Stimulated activated naive CD8-positive, alpha-beta T cell treated with anti-CD3 and anti-CD28 coated beads, Interleukin-15, amount 100 ng/mL, for 72 hours (primary cell): ENCODE measurements at regions not wholly inside any gene's neighbourhood (a gene's known extent, or its start where the extent isn't known, plus 50 kb on each side); places are given as distances from the start of the nearest gene placed in this dataset.

Experiments
- ATAC-seq: fragments of 150-1000 bp; cut with Tn5 transposase; 2 replicates; pipeline ENCODE4 v1.10.0; 2021; ENCODE audit warnings: mild to moderate bottlenecking, moderate library complexity
- DNase-seq, 2 donors: peaks; one replicate each; pipeline ENCODE4 v3.0.0; 2021 to 2022
- H3K27ac Mint-ChIP-seq, 2 donors: one replicate each; pipeline ENCODE4 v1.8.0; 2022; ENCODE audit warnings: mild to moderate bottlenecking in 2 of 2, mixed read lengths in 2 of 2, moderate library complexity in 2 of 2
- H3K27me3 Mint-ChIP-seq: one replicate; pipeline ENCODE4 v1.8.0; 2022; ENCODE audit warnings: mixed read lengths
- H3K4me1 Mint-ChIP-seq: one replicate; pipeline ENCODE4 v1.8.0; 2022; ENCODE audit warnings: mild to moderate bottlenecking, mixed read lengths
- H3K4me3 Mint-ChIP-seq, 2 donors: one replicate each; pipeline ENCODE4 v1.8.0; 2022; ENCODE audit warnings: mild to moderate bottlenecking in 2 of 2, mixed read lengths in 2 of 2, moderate library complexity in 1 of 2
- H3K9me3 Mint-ChIP-seq, 2 donors: one replicate each; pipeline ENCODE4 v1.8.0; 2022; ENCODE audit warnings: mixed read lengths in 2 of 2

GRCh38 chr3:190252080-190252479, 70.2 kb downstream of the CLDN1 start:
- ATAC-seq (no peak), DNase-seq (no peak)
- Mint-ChIP-seq H3K4me1 (no peaks in the 10 kb centered on the region), H3K9me3 (peaks cover 6 to 21% of the 10 kb centered on the region in 2 donors), H3K27me3 (peaks cover 7% of the 10 kb centered on the region), H3K27ac (no peak overlapping the region), H3K4me3 (no peak overlapping the region)

- no peak for ATAC-seq
- Mint-ChIP-seq H3K4me1 (no peaks in the 10 kb centered on the region), H3K27me3 (peaks cover 7% of the 10 kb centered on the region), H3K27ac (no peak overlapping the region), H3K9me3 (peaks cover 19 to 47% of the 10 kb centered on the region in 2 donors), H3K4me3 (no peak overlapping the region)
- no peak for DNase-seq
These were observed 72.8 kb downstream of the CLDN1 start for GRCh38 chr3:190249414-190249813.

- no peak for ATAC-seq
- peak overlapping the region in 1 of 2 donors; percentile 2 for H3K27ac Mint-ChIP-seq
These were observed 80.1 kb downstream of the CLDN1 start for GRCh38 chr3:190242147-190242546.

GRCh38 chr3:190239325-190239724, 82.9 kb downstream of the CLDN1 start:
- H3K9me3 Mint-ChIP-seq, result peaks cover 12 to 48% of the 10 kb centered on the region in 2 donors
- no peaks in the 10 kb centered on the region for H3K4me1 Mint-ChIP-seq
- DNase-seq (no peak), ATAC-seq (no peak)
- no peak overlapping the region for H3K4me3 Mint-ChIP-seq
- H3K27ac Mint-ChIP-seq, result no peak overlapping the region
- peaks cover 14% of the 10 kb centered on the region for H3K27me3 Mint-ChIP-seq

More at GRCh38 chr3:190242147-190242546, 80.1 kb downstream of the CLDN1 start:
- peaks cover 26 to 76% of the 10 kb centered on the region in 2 donors for H3K9me3 Mint-ChIP-seq
- H3K4me3 Mint-ChIP-seq, result no peak overlapping the region
- H3K4me1 Mint-ChIP-seq, result no peaks in the 10 kb centered on the region
- H3K27me3 Mint-ChIP-seq, result peaks cover 5% of the 10 kb centered on the region
- no peak for DNase-seq

- Mint-ChIP-seq H3K27me3 (peaks cover 18% of the 10 kb centered on the region), H3K4me3 (no peak overlapping the region), H3K9me3 (peaks cover 12 to 48% of the 10 kb centered on the region in 2 donors), H3K4me1 (no peaks in the 10 kb centered on the region), H3K27ac (no peak overlapping the region)
- ATAC-seq (no peak), DNase-seq (no peak)
These were observed 83.4 kb downstream of the CLDN1 start for GRCh38 chr3:190238871-190239270.

- no peak overlapping the region for H3K27ac Mint-ChIP-seq
- no peak overlapping the region for H3K4me3 Mint-ChIP-seq
These were observed 87.6 kb downstream of the CLDN1 start for GRCh38 chr3:190234621-190235020.

GRCh38 chr3:190229632-190230424, 92.4 kb downstream of the CLDN1 start:
- ATAC-seq (no peak), DNase-seq (no peak)
- Mint-ChIP-seq H3K4me1 (peaks cover 5% of the 10 kb centered on the region), H3K27ac (no peak overlapping the region), H3K9me3 (no peaks in the 10 kb centered on the region), H3K27me3 (peaks cover 40% of the 10 kb centered on the region), H3K4me3 (no peak overlapping the region)

More at GRCh38 chr3:190234621-190235020, 87.6 kb downstream of the CLDN1 start:
- no peak for DNase-seq
- Mint-ChIP-seq H3K4me1 (peaks cover 5% of the 10 kb centered on the region), H3K27me3 (peaks cover 37% of the 10 kb centered on the region), H3K9me3 (peaks cover 3 to 12% of the 10 kb centered on the region in 2 donors)
- no peak for ATAC-seq

- Mint-ChIP-seq H3K4me1 (peaks cover 4% of the 10 kb centered on the region), H3K9me3 (no peaks in the 10 kb centered on the region), H3K27me3 (peaks cover 27% of the 10 kb centered on the region), H3K4me3 (no peak overlapping the region), H3K27ac (no peak overlapping the region)
- DNase-seq (no peak), ATAC-seq (no peak)
These were observed 95.2 kb downstream of the CLDN1 start for GRCh38 chr3:190227064-190227463.

- no peak for DNase-seq
- Mint-ChIP-seq H3K27me3 (peaks cover 29% of the 10 kb centered on the region), H3K9me3 (peaks cover 0 to 8% of the 10 kb centered on the region in 2 donors), H3K27ac (peak overlapping the region in 1 of 2 donors; percentile 7), H3K4me3 (no peak overlapping the region), H3K4me1 (no peaks in the 10 kb centered on the region)
- no peak for ATAC-seq
These were observed 97.2 kb downstream of the CLDN1 start for GRCh38 chr3:190224863-190225692.

- Mint-ChIP-seq H3K27me3 (peaks cover 30% of the 10 kb centered on the region), H3K27ac (no peak overlapping the region), H3K4me1 (no peaks in the 10 kb centered on the region), H3K9me3 (peaks cover 0 to 8% of the 10 kb centered on the region in 2 donors), H3K4me3 (no peak overlapping the region)
- no peak for DNase-seq
- ATAC-seq, result no peak
These were observed 97.8 kb downstream of the CLDN1 start for GRCh38 chr3:190224456-190224855.

- H3K4me1 Mint-ChIP-seq, result no peaks in the 10 kb centered on the region
- no peak overlapping the region for H3K4me3 Mint-ChIP-seq
- H3K27ac Mint-ChIP-seq, result no peak overlapping the region
- no peak for DNase-seq
- peaks cover 33% of the 10 kb centered on the region for H3K27me3 Mint-ChIP-seq
- no peak for ATAC-seq
- peaks cover 0 to 8% of the 10 kb centered on the region in 2 donors for H3K9me3 Mint-ChIP-seq
These were observed 99.3 kb downstream of the CLDN1 start for GRCh38 chr3:190222916-190223315.

- no peak overlapping the region for H3K27ac Mint-ChIP-seq
- H3K4me1 Mint-ChIP-seq, result no peaks in the 10 kb centered on the region
- peaks cover 0 to 8% of the 10 kb centered on the region in 2 donors for H3K9me3 Mint-ChIP-seq
- ATAC-seq (no peak), DNase-seq (no peak)
- peaks cover 30% of the 10 kb centered on the region for H3K27me3 Mint-ChIP-seq
- H3K4me3 Mint-ChIP-seq, result no peak overlapping the region
These were observed 99.9 kb downstream of the CLDN1 start for GRCh38 chr3:190222360-190222759.

GRCh38 chr3:190220362-190220761, 99.7 kb upstream of the P3H2 start:
- H3K27ac Mint-ChIP-seq, result no peak overlapping the region
- H3K4me3 Mint-ChIP-seq, result no peak overlapping the region
- DNase-seq (no peak), ATAC-seq (no peak)
- H3K27me3 Mint-ChIP-seq, result peaks cover 22% of the 10 kb centered on the region
- no peaks in the 10 kb centered on the region for H3K4me1 Mint-ChIP-seq
- H3K9me3 Mint-ChIP-seq, result peaks cover 0 to 8% of the 10 kb centered on the region in 2 donors

- no peak for DNase-seq
- Mint-ChIP-seq H3K4me3 (no peak overlapping the region), H3K27me3 (peaks cover 14% of the 10 kb centered on the region), H3K27ac (no peak overlapping the region), H3K9me3 (peaks cover 5 to 15% of the 10 kb centered on the region in 2 donors), H3K4me1 (no peaks in the 10 kb centered on the region)
- ATAC-seq, result no peak
These were observed 96.4 kb upstream of the P3H2 start for GRCh38 chr3:190217081-190217480.

- ATAC-seq (no peak), DNase-seq (no peak)
- Mint-ChIP-seq H3K4me3 (no peak overlapping the region), H3K27me3 (peaks cover under 1% of the 10 kb centered on the region), H3K4me1 (no peaks in the 10 kb centered on the region), H3K27ac (no peak overlapping the region), H3K9me3 (peaks cover 5 to 6% of the 10 kb centered on the region in 2 donors)
These were observed 93.0 kb upstream of the P3H2 start for GRCh38 chr3:190213727-190214126.

- Mint-ChIP-seq H3K4me3 (no peak overlapping the region), H3K27ac (no peak overlapping the region), H3K27me3 (no peaks in the 10 kb centered on the region), H3K4me1 (peaks cover 6% of the 10 kb centered on the region), H3K9me3 (peaks cover 5 to 6% of the 10 kb centered on the region in 2 donors)
- DNase-seq, result no peak
- no peak for ATAC-seq
These were observed 89.9 kb upstream of the P3H2 start for GRCh38 chr3:190210608-190211007.
